Endothelial cell of umbilical vein (primary cell): ENCODE measurements at regions not wholly inside any gene's neighbourhood (a gene's known extent, or its start where the extent isn't known, plus 50 kb on each side); places are given as distances from the start of the nearest gene placed in this dataset.
"Not testable (repeated sequence)": the region's sequence is repeated elsewhere in the genome, so short reads cannot be mapped to it uniquely, and the experiment has no call there.

Experiments used
- BruUV-seq: library from RNA; stranded (reverse); fragments of 400-500 nt; replicated peaks from 2 replicates; lab custom pipeline; 2021; lab: Mats Ljungman, UMichigan
- CTCF ChIA-PET: fragments of 300-600, 350-600 bp; sonication (Branson Sonifier 250); formaldehyde crosslinking; loops from one replicate; lab custom pipeline; 2021; ENCODE audit warnings: antibody characterized with exemption, inconsistent platforms; lab: Charles Lee
- POLR2A ChIA-PET: fragments of 300-600, 350-600 bp; sonication (Branson Sonifier 250); formaldehyde crosslinking; loops from one replicate; lab custom pipeline; 2021; ENCODE audit warnings: antibody characterized with exemption, inconsistent platforms; lab: Charles Lee
- DNase-seq: peaks from one replicate; pipeline ENCODE4 v3.0.0-alpha.2; 2011; ENCODE audit warnings: low read depth, low spot score
- FAIRE-seq: peaks from 2 replicates; lab custom pipeline; 2011; peaks lifted over from hg19 to GRCh38; lab: Jason Lieb, UNC
- H2AFZ ChIP-seq: 2 replicates; pipeline ENCODE4 v1.6.0; 2012; ENCODE audit warnings: low read depth, low read length, control low read depth, inconsistent platforms
- H3K27ac ChIP-seq: 2 replicates; pipeline ENCODE4 v1.5.1; 2011; ENCODE audit warnings: low read depth, mild to moderate bottlenecking, control low read depth, low read length, moderate library complexity; ENCODE audit not compliant: insufficient read depth
- H3K27me3 ChIP-seq, 2 experiments: 2 replicates each; pipeline versions ENCODE4 v1.6.0 to v1.6.1; 2011; ENCODE audit warnings: low read length in 2 of 2, mixed read lengths in 1 of 2; ENCODE audit not compliant: control insufficient read depth in 2 of 2, insufficient read depth in 2 of 2
- H3K36me3 ChIP-seq, 2 experiments: 2 replicates in 1 of 2; 3 replicates in 1 of 2; pipeline ENCODE4 v1.5.1; 2011; ENCODE audit warnings: low read length in 2 of 2, mild to moderate bottlenecking in 1 of 2, moderate library complexity in 1 of 2; ENCODE audit not compliant: control insufficient read depth in 2 of 2, insufficient read depth in 2 of 2; ENCODE audit errors: extremely low read depth in 1 of 2
- H3K4me1 ChIP-seq: 3 replicates; pipeline ENCODE4 v1.5.1; 2011; ENCODE audit warnings: mild to moderate bottlenecking, low read length; ENCODE audit not compliant: control insufficient read depth, insufficient read depth; ENCODE audit errors: extremely low read depth
- H3K4me2 ChIP-seq: 2 replicates; pipeline ENCODE4 v1.6.1; 2011; ENCODE audit warnings: low read length, control low read depth, mixed read lengths; ENCODE audit not compliant: insufficient read depth
- H3K4me3 ChIP-seq, 3 experiments: fragments of 200-600 bp in 1 of 3; sonication (generic), shearing (Covaris generic) in 1 of 3; replicated peaks in 1 of 3; 2 replicates each; pipeline ENCODE4 v1.5.1; 2011 to 2016; ENCODE audit warnings: control low read depth in 3 of 3, low read length in 3 of 3, mild to moderate bottlenecking in 2 of 3, inconsistent platforms in 1 of 3, low read depth in 1 of 3, moderate library complexity in 1 of 3; ENCODE audit not compliant: insufficient read depth in 1 of 3
- H3K79me2 ChIP-seq: 2 replicates; pipeline ENCODE4 v1.6.0; 2012; ENCODE audit warnings: low read length, inconsistent platforms; ENCODE audit not compliant: control insufficient read depth, insufficient read depth
- H3K9ac ChIP-seq: replicated peaks from 2 replicates; pipeline ENCODE3; 2011; ENCODE audit warnings: low read length, control low read depth; ENCODE audit not compliant: insufficient read depth; ENCODE audit errors: extremely low read depth
- H3K9me1 ChIP-seq: replicated peaks from 3 replicates; pipeline ENCODE4 v1.6.0; 2011; ENCODE audit warnings: mild to moderate bottlenecking, low read length; ENCODE audit not compliant: control insufficient read depth, insufficient read depth; ENCODE audit errors: extremely low read depth
- H3K9me3 ChIP-seq: replicated peaks from 2 replicates; pipeline ENCODE4 v1.5.1; 2012; ENCODE audit warnings: low read length, inconsistent platforms; ENCODE audit not compliant: control insufficient read depth, insufficient read depth
- H4K20me1 ChIP-seq: replicated peaks from 2 replicates; pipeline ENCODE3; 2011; ENCODE audit warnings: mild to moderate bottlenecking, low read length; ENCODE audit not compliant: control insufficient read depth, insufficient read depth; ENCODE audit errors: extremely low read depth
- FOS ChIP-seq: IDR thresholded peaks from 2 replicates; pipeline ENCODE4 v1.6.1; 2011; ENCODE audit warnings: mild to moderate bottlenecking, low read length, moderate library complexity, borderline replicate concordance; ENCODE audit not compliant: insufficient read depth
- MAX ChIP-seq: IDR thresholded peaks from 2 replicates; pipeline ENCODE4 v1.6.1; 2011; ENCODE audit not compliant: insufficient read depth, insufficient read length
- MYC ChIP-seq: IDR thresholded peaks from one replicate; pipeline ENCODE4 v1.6.1; 2011; ENCODE audit warnings: mild to moderate bottlenecking, low read depth, low read length
- dilution Hi-C: fragments of 300-500 bp; cut with MboI; formaldehyde crosslinking; loops from one replicate; pipeline ENCODE4 v1.15.0; 2019; ENCODE audit warnings: low sequenced_read_pairs; ENCODE audit not compliant: extremely low pct_ligation_motif_present
- intact Hi-C: fragments of 100-400 bp; cut with micrococcal nuclease; formaldehyde crosslinking; loops from one replicate; pipeline ENCODE4 v1.10.0; 2022

GRCh38 chrY:9265551-9265950 is 71.7 kb upstream of the TSPY4 start:
- no peak overlapping the region for H3K4me2 ChIP-seq
- BruUV-seq = no TSS peak
- H3K9me3 ChIP-seq = no peaks in the 10 kb centered on the region
- intact Hi-C loops (no loop called here), dilution Hi-C loops (no loop called here)
- CTCF ChIA-PET = no interaction called here
- POLR2A ChIA-PET = no interaction called here
- H2AFZ ChIP-seq = no peak overlapping the region
- H3K27ac ChIP-seq = no peak overlapping the region
- no peaks in the 10 kb centered on the region for H3K36me3 ChIP-seq
- no peak overlapping the region for H3K4me3 ChIP-seq
- H3K27me3 ChIP-seq = no peaks in the 10 kb centered on the region
- H3K4me1 ChIP-seq = no peaks in the 10 kb centered on the region
- no peak for FAIRE-seq
- no peaks in the 10 kb centered on the region for H3K9me1 ChIP-seq
- DNase-seq = no peak
- H4K20me1 ChIP-seq = no peaks in the 10 kb centered on the region
- no peaks in the 10 kb centered on the region for H3K79me2 ChIP-seq
- TF ChIP-seq MYC (no peak), FOS (no peak), MAX (no peak)
- H3K9ac ChIP-seq = no peak overlapping the region

- H3K27me3 ChIP-seq, H3K27ac ChIP-seq, dilution Hi-C loops, DNase-seq, H3K9me3 ChIP-seq, H3K9ac ChIP-seq, POLR2A ChIA-PET, H3K79me2 ChIP-seq, intact Hi-C loops, H3K36me3 ChIP-seq, H3K4me1 ChIP-seq, H3K4me2 ChIP-seq, H3K4me3 ChIP-seq, FAIRE-seq, CTCF ChIA-PET, H4K20me1 ChIP-seq, BruUV-seq, H2AFZ ChIP-seq, H3K9me1 ChIP-seq: not testable (repeated sequence)
Measured at GRCh38 chrY:9270351-9270750, 66.9 kb upstream of the TSPY4 start.

- H2AFZ ChIP-seq, FAIRE-seq, H3K27me3 ChIP-seq, DNase-seq, dilution Hi-C loops, H4K20me1 ChIP-seq, H3K4me2 ChIP-seq, H3K9ac ChIP-seq, H3K9me1 ChIP-seq, BruUV-seq, CTCF ChIA-PET, POLR2A ChIA-PET, H3K27ac ChIP-seq, H3K79me2 ChIP-seq, intact Hi-C loops, H3K4me3 ChIP-seq, H3K4me1 ChIP-seq, H3K36me3 ChIP-seq, H3K9me3 ChIP-seq: not testable (repeated sequence)
Measured at GRCh38 chrY:9272847-9273246, 64.4 kb upstream of the TSPY4 start.

GRCh38 chrY:9278842-9279241 is 58.4 kb upstream of the TSPY4 start:
- CTCF ChIA-PET, H3K9me1 ChIP-seq, H3K36me3 ChIP-seq, H3K27ac ChIP-seq, BruUV-seq, DNase-seq, POLR2A ChIA-PET, H3K4me1 ChIP-seq, H3K79me2 ChIP-seq, FAIRE-seq, H3K9me3 ChIP-seq, H2AFZ ChIP-seq, H3K9ac ChIP-seq, H3K27me3 ChIP-seq, intact Hi-C loops, H3K4me3 ChIP-seq, H4K20me1 ChIP-seq, dilution Hi-C loops, H3K4me2 ChIP-seq: not testable (repeated sequence)
